H1 (cell line): ENCODE measurements at regions not wholly inside any gene's neighbourhood (a gene's known extent, or its start where the extent isn't known, plus 50 kb on each side); places are given as distances from the start of the nearest gene placed in this dataset.

ENCODE experiments used
- CTCF ChIA-PET: fragments of 300-600 bp; sonication (Branson Sonifier 250); formaldehyde crosslinking; loops from one replicate; lab custom pipeline; 2021; ENCODE audit not compliant: partially characterized antibody; lab: Charles Lee
- POLR2A ChIA-PET: fragments of 300-600 bp; sonication (Branson Sonifier 250); formaldehyde crosslinking; loops from one replicate; lab custom pipeline; 2021; ENCODE audit warnings: inconsistent platforms; ENCODE audit not compliant: partially characterized antibody; lab: Charles Lee
- DNase-seq, 2 experiments: peaks; one replicate each; pipeline versions ENCODE4 v3.0.0 to v3.0.0-alpha.2; 2010 to 2022; ENCODE audit warnings: low spot score in 2 of 2, low read depth in 1 of 2, mixed read lengths in 1 of 2
- FAIRE-seq: peaks from 2 replicates; lab custom pipeline; 2011; peaks lifted over from hg19 to GRCh38; lab: Jason Lieb, UNC
- H2AFZ ChIP-seq: 2 replicates; pipeline ENCODE4 v1.8.1; 2012; ENCODE audit warnings: low read length, inconsistent platforms
- H2AK5ac ChIP-seq: 2 replicates; pipeline ENCODE4 v1.6.1; 2013; ENCODE audit warnings: low read depth, low read length
- H2BK120ac ChIP-seq: replicated peaks from 2 replicates; pipeline ENCODE3; 2013; ENCODE audit warnings: low read depth, low read length, inconsistent platforms
- H2BK12ac ChIP-seq: 2 replicates; pipeline ENCODE4 v1.6.1; 2013; ENCODE audit warnings: low read depth, low read length
- H2BK15ac ChIP-seq: 2 replicates; pipeline ENCODE4 v1.6.1; 2013; ENCODE audit warnings: low read length
- H2BK20ac ChIP-seq: 2 replicates; pipeline ENCODE4 v1.6.1; 2013; ENCODE audit warnings: low read length
- H2BK5ac ChIP-seq: 2 replicates; pipeline ENCODE4 v1.6.1; 2013; ENCODE audit warnings: low read depth, low read length
- H3K14ac ChIP-seq: 2 replicates; pipeline ENCODE4 v1.6.1; 2013; ENCODE audit warnings: inconsistent platforms; ENCODE audit not compliant: insufficient read length
- H3K18ac ChIP-seq: 2 replicates; pipeline ENCODE4 v1.6.1; 2013; ENCODE audit warnings: low read length; ENCODE audit errors: extremely low read depth
- H3K23ac ChIP-seq: 2 replicates; pipeline ENCODE4 v1.6.1; 2013; ENCODE audit warnings: inconsistent platforms; ENCODE audit not compliant: insufficient read length
- H3K23me2 ChIP-seq: 2 replicates; pipeline ENCODE4 v1.6.1; 2013; ENCODE audit warnings: low read depth, low read length
- H3K27ac ChIP-seq: 2 replicates; pipeline ENCODE4 v1.6.1; 2011; ENCODE audit warnings: low read depth, low read length, inconsistent platforms
- H3K27me3 ChIP-seq, 4 experiments: replicated peaks in 1 of 4; 1 replicate in 1 of 4; 2 replicates in 3 of 4; pipeline versions ENCODE4 v1.6.1 to v1.8.1; 2011 to 2013; ENCODE audit warnings: low read length in 3 of 4, mild to moderate bottlenecking in 3 of 4, inconsistent platforms in 2 of 4, mixed read lengths in 2 of 4, moderate library complexity in 1 of 4; ENCODE audit not compliant: control insufficient read depth in 3 of 4, insufficient read depth in 3 of 4; ENCODE audit errors: extremely low read depth in 1 of 4
- H3K36me3 ChIP-seq, 4 experiments: 2 replicates each; pipeline versions ENCODE4 v1.6.1 to v1.8.1; 2011 to 2013; ENCODE audit warnings: mild to moderate bottlenecking in 4 of 4, low read length in 3 of 4, moderate library complexity in 2 of 4, control low read depth in 1 of 4, inconsistent platforms in 1 of 4; ENCODE audit not compliant: insufficient read depth in 4 of 4, control insufficient read depth in 2 of 4
- H3K4ac ChIP-seq: replicated peaks from 2 replicates; pipeline ENCODE3; 2013; ENCODE audit warnings: low read length, low read depth, mixed read lengths, inconsistent platforms; ENCODE audit not compliant: insufficient read length
- H3K4me1 ChIP-seq, 4 experiments: replicated peaks in 1 of 4; 1 replicate in 1 of 4; 2 replicates in 3 of 4; pipeline versions ENCODE4 v1.6.1 to v1.8.1; 2011 to 2013; ENCODE audit warnings: low read length in 3 of 4, inconsistent platforms in 2 of 4, mixed read lengths in 1 of 4; ENCODE audit not compliant: insufficient read depth in 4 of 4, control insufficient read depth in 3 of 4
- H3K4me2 ChIP-seq, 2 experiments: 2 replicates each; pipeline versions ENCODE4 v1.6.1 to v1.8.1; 2011 to 2013; ENCODE audit warnings: low read depth in 2 of 2, low read length in 2 of 2, control low read depth in 1 of 2, inconsistent platforms in 1 of 2, mild to moderate bottlenecking in 1 of 2; ENCODE audit not compliant: insufficient read depth in 1 of 2
- H3K4me3 ChIP-seq, 4 experiments: fragments of 200-600, 300-600 bp in 1 of 4; sonication (generic), shearing (Covaris generic), sonication (Bioruptor Twin) in 1 of 4; 2 replicates each; pipeline versions ENCODE4 v1.5.1 to v1.8.1; 2011 to 2016; ENCODE audit warnings: low read length in 4 of 4, low read depth in 3 of 4, control low read depth in 2 of 4, inconsistent platforms in 2 of 4, mild to moderate bottlenecking in 2 of 4, mixed read lengths in 1 of 4, moderate library complexity in 1 of 4; ENCODE audit not compliant: insufficient read depth in 2 of 4; ENCODE audit errors: extremely low read depth in 1 of 4
- H3K56ac ChIP-seq: replicated peaks from 2 replicates; pipeline ENCODE3; 2013; ENCODE audit warnings: low read depth, mild to moderate bottlenecking, mixed read lengths, low read length, inconsistent platforms; ENCODE audit not compliant: insufficient read length
- H3K79me1 ChIP-seq: 2 replicates; pipeline ENCODE4 v1.6.1; 2013; ENCODE audit warnings: low read depth, low read length, control low read depth
- H3K79me2 ChIP-seq, 2 experiments: 2 replicates each; pipeline versions ENCODE4 v1.6.1 to v1.8.1; 2012 to 2013; ENCODE audit warnings: low read length in 2 of 2, mild to moderate bottlenecking in 2 of 2, inconsistent platforms in 1 of 2; ENCODE audit not compliant: insufficient read depth in 2 of 2, control insufficient read depth in 1 of 2
- H3K9ac ChIP-seq, 4 experiments: replicated peaks in 1 of 4; 1 replicate in 1 of 4; 2 replicates in 3 of 4; pipeline versions ENCODE4 v1.6.1 to v1.8.1; 2011 to 2013; ENCODE audit warnings: low read depth in 3 of 4, low read length in 3 of 4, control low read depth in 2 of 4, mild to moderate bottlenecking in 2 of 4, moderate library complexity in 2 of 4, inconsistent platforms in 1 of 4; ENCODE audit errors: extremely low read depth in 1 of 4
- H3K9me3 ChIP-seq, 2 experiments: 2 replicates each; pipeline versions ENCODE4 v1.6.1 to v1.8.1; 2012 to 2013; ENCODE audit warnings: mild to moderate bottlenecking in 2 of 2, moderate library complexity in 2 of 2, control low read depth in 1 of 2, inconsistent platforms in 1 of 2, low read depth in 1 of 2, low read length in 1 of 2, mixed read lengths in 1 of 2; ENCODE audit not compliant: insufficient read depth in 2 of 2
- H4K20me1 ChIP-seq, 2 experiments: replicated peaks in 1 of 2; 2 replicates each; pipeline versions ENCODE3 to v1.8.1; 2011 to 2013; ENCODE audit warnings: inconsistent platforms in 2 of 2, low read length in 2 of 2, mild to moderate bottlenecking in 1 of 2; ENCODE audit not compliant: insufficient read depth in 2 of 2, control insufficient read depth in 1 of 2
- H4K5ac ChIP-seq: 2 replicates; pipeline ENCODE4 v1.6.1; 2013; ENCODE audit warnings: low read length, low read depth, mixed read lengths, inconsistent platforms; ENCODE audit not compliant: insufficient read length
- H4K8ac ChIP-seq: 2 replicates; pipeline ENCODE4 v1.8.0; 2013; ENCODE audit warnings: mild to moderate bottlenecking, moderate library complexity, low read length, inconsistent platforms; ENCODE audit not compliant: insufficient read depth; ENCODE audit errors: extremely low read depth
- H4K91ac ChIP-seq: replicated peaks from 2 replicates; pipeline ENCODE3; 2013; ENCODE audit warnings: low read length, mixed read lengths, inconsistent platforms; ENCODE audit not compliant: insufficient read length
- EGR1 ChIP-seq: IDR thresholded peaks from 2 replicates; pipeline ENCODE4 v1.6.1; 2011; ENCODE audit warnings: low read depth, low read length, borderline replicate concordance
- SIRT6 ChIP-seq: IDR thresholded peaks from one replicate; pipeline ENCODE4 v1.7.1; 2012; ENCODE audit warnings: low read length, inconsistent platforms
- USF2 ChIP-seq: IDR thresholded peaks from 2 replicates; pipeline ENCODE4 v1.6.1; 2011; ENCODE audit warnings: low read length, improper control_type of control experiment
- WGBS, 2 experiments: shearing (Covaris generic) in 1 of 2; methylation state at CpG; one replicate each; pipeline versions ENCODE4 v1.1.6 to v1.1.7; 2013 to 2015; ENCODE audit warnings: low lambda C conversion rate in 2 of 2, mixed read lengths in 2 of 2, inconsistent platforms in 1 of 2, low coverage in 1 of 2, missing lambda C conversion rate in 1 of 2; ENCODE audit not compliant: insufficient replicate concordance in 2 of 2, insufficient coverage in 1 of 2, insufficient read length in 1 of 2; ENCODE audit errors: extremely low coverage in 1 of 2, missing lambda C conversion rate in 1 of 2; 5-methylcytosine and 5-hydroxymethylcytosine counted together

- no peak overlapping the region for H2BK5ac ChIP-seq
- H3K23ac ChIP-seq, result no peak overlapping the region
- H3K14ac ChIP-seq, result no peak overlapping the region
- H2BK15ac ChIP-seq, result no peak overlapping the region
- no peak overlapping the region for H3K18ac ChIP-seq
- H3K23me2 ChIP-seq, result no peaks in the 10 kb centered on the region; the same call in 1 of the 2 replicates
- H2BK120ac ChIP-seq, result no peak overlapping the region
- H3K9me3 ChIP-seq, result no peaks in the 10 kb centered on the region
- 79% methylated on average over 1 of the region's 1 CpG; no CpG with 5 or more reads in 1 of the 2 experiments for WGBS, 2 experiments
- peaks cover 0 to 4% (median 1%) of the 10 kb centered on the region in 4 experiments; a peak in 2 of 7 replicates for H3K4me1 ChIP-seq
- TF ChIP-seq EGR1, result no peak
- TF ChIP-seq USF2, result no peak
- TF ChIP-seq SIRT6, result no peak
- TF ChIP-seq, all 59 proteins: peak for 0
- H3K36me3 ChIP-seq, result no peaks in the 10 kb centered on the region; a peak in 1 of 8 replicates
- H4K91ac ChIP-seq, result no peak overlapping the region
- ChIA-PET CTCF (interaction anchor here (1.2 kb wide), 1 partner anchor 102 kb away, joined by 7 read pairs; no protein-coding TSS in a partner anchor), POLR2A (interaction anchor here (1.0 to 1.2 kb wide), 2 partner anchors 11 to 60 kb away, joined by 3 read pairs; no protein-coding TSS in a partner anchor)
- DNase-seq, result no peak
- H4K8ac ChIP-seq, result no peak overlapping the region
- no peak overlapping the region for H3K4ac ChIP-seq
- H3K56ac ChIP-seq, result no peak overlapping the region
- peaks cover 0 to 7% of the 10 kb centered on the region in 2 experiments for H4K20me1 ChIP-seq
- H3K27me3 ChIP-seq, result no peaks in the 10 kb centered on the region
- peaks cover 0 to 92% of the 10 kb centered on the region in 2 experiments; a peak in 2 of 4 replicates for H3K79me2 ChIP-seq
- no peak overlapping the region for H2BK12ac ChIP-seq
- H2AFZ ChIP-seq, result no peak overlapping the region
- H3K4me2 ChIP-seq, result no peak overlapping the region
- no peak overlapping the region for H3K27ac ChIP-seq
- H3K79me1 ChIP-seq, result no peaks in the 10 kb centered on the region
- H3K4me3 ChIP-seq, result no peak overlapping the region
- FAIRE-seq, result no peak
- H2AK5ac ChIP-seq, result no peak overlapping the region
- H2BK20ac ChIP-seq, result no peak overlapping the region
- no peak overlapping the region for H3K9ac ChIP-seq
- H4K5ac ChIP-seq, result no peak overlapping the region
These were observed 166.5 kb upstream of the NECTIN3 start for GRCh38 chr3:110905121-110905520.
